Sigmoid colon (tissue), 6 donors: ENCODE measurements at regions not wholly inside any gene's neighbourhood (a gene's known extent, or its start where the extent isn't known, plus 50 kb on each side); places are given as distances from the start of the nearest gene placed in this dataset.

ENCODE experiments used
- DNase-seq: peaks from one replicate; pipeline ENCODE4 v3.0.0-alpha.2; 2019
- H3K27ac ChIP-seq, 4 donors: fragments of 200-600 bp; sonication (generic); one replicate each; pipeline ENCODE4 v1.5.1; 2016 to 2019; ENCODE audit warnings: mild to moderate bottlenecking in 1 of 4
- H3K27me3 ChIP-seq, 3 donors: fragments of 200-600 bp; sonication (generic); one replicate each; pipeline ENCODE4 v1.5.1; 2019; ENCODE audit warnings: mild to moderate bottlenecking in 1 of 3
- H3K36me3 ChIP-seq, 4 donors: fragments of 200-600 bp; sonication (generic); one replicate each; pipeline ENCODE4 v1.5.1; 2016 to 2019
- H3K4me1 ChIP-seq, 4 donors: fragments of 200-600 bp; sonication (generic); one replicate each; pipeline ENCODE4 v1.5.1; 2017 to 2019
- H3K4me3 ChIP-seq, 4 donors: fragments of 200-600 bp; sonication (generic); one replicate each; pipeline ENCODE4 v1.5.1; 2017 to 2019; ENCODE audit warnings: mild to moderate bottlenecking in 2 of 4, moderate library complexity in 1 of 4
- H3K9me3 ChIP-seq, 4 donors: fragments of 200-600 bp in 3 of 4; sonication (generic) in 3 of 4; one replicate each; pipeline versions ENCODE4 v1.5.1 to v1.6.1; 2013 to 2019
- EP300 ChIP-seq, 4 donors: sonication (generic); formaldehyde crosslinking; IDR thresholded peaks; one replicate each; pipeline ENCODE4 v1.6.1; 2017; ENCODE audit warnings: antibody characterized with exemption in 4 of 4
- POLR2A ChIP-seq, 2 donors: fragments of 450-650 bp; IDR thresholded peaks; one replicate each; pipeline ENCODE4 v1.6.1; 2016; ENCODE audit warnings: antibody characterized with exemption in 2 of 2, mild to moderate bottlenecking in 2 of 2, moderate library complexity in 2 of 2
- POLR2AphosphoS5 ChIP-seq, 4 donors: sonication (generic); formaldehyde crosslinking; IDR thresholded peaks; one replicate each; pipeline ENCODE4 v1.6.1; 2017; ENCODE audit warnings: antibody characterized with exemption in 4 of 4
- WGBS, 2 donors: extraction: QIAGEN DNeasy Blood & Tissue Kit; methylation state at CpG; one replicate each; pipeline ENCODE4 v1.1.7; 2013; 5-methylcytosine and 5-hydroxymethylcytosine counted together
- intact Hi-C: fragments of 100-400 bp; cut with DNase I; formaldehyde crosslinking; loops from one replicate; pipeline ENCODE4 v1.15.1; 2023
- TF ChIP-seq, protein P1 (sequence below), 4 experiments: fragments of 450-650 bp in 3 of 4; fragments of 200-600 bp in 1 of 4; IDR thresholded peaks; one replicate each; pipeline ENCODE4 v1.5.1; 2016 to 2019; ENCODE audit warnings: antibody characterized with exemption in 4 of 4, mild to moderate bottlenecking in 3 of 4, moderate library complexity in 2 of 4
- donor health status: healthy with polysubstance abuse.
- donor health status: healthy.

DNA sequence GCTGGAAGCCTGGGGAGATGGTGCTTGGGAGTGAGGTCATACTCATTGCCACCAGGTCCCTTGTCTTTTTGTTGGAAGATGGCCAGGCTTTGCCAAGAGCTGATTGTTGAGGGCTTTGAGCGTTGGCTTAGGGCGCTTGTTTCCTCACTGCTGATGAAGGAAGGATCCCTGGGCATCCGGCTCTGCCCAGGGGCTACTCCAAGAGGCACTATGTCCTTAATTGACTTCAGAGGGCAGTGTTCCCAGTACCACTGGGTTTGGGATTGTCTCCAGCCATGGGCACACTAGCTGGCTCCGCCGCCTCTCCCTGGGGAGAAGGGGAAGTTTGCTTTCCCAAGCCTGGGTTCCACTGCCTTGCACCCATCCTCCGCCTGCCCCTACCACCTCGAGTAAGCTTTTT lies 57.2 kb upstream of the RGMA start:
- H3K4me3 ChIP-seq, result no peak overlapping the region
- H3K27ac ChIP-seq, result no peak overlapping the region
- TF ChIP-seq, protein P1, sequence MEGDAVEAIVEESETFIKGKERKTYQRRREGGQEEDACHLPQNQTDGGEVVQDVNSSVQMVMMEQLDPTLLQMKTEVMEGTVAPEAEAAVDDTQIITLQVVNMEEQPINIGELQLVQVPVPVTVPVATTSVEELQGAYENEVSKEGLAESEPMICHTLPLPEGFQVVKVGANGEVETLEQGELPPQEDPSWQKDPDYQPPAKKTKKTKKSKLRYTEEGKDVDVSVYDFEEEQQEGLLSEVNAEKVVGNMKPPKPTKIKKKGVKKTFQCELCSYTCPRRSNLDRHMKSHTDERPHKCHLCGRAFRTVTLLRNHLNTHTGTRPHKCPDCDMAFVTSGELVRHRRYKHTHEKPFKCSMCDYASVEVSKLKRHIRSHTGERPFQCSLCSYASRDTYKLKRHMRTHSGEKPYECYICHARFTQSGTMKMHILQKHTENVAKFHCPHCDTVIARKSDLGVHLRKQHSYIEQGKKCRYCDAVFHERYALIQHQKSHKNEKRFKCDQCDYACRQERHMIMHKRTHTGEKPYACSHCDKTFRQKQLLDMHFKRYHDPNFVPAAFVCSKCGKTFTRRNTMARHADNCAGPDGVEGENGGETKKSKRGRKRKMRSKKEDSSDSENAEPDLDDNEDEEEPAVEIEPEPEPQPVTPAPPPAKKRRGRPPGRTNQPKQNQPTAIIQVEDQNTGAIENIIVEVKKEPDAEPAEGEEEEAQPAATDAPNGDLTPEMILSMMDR (IDR thresholded peaks at IDR 0.05), result no peak
- TF ChIP-seq POLR2A (IDR thresholded peaks at IDR 0.05), result no peak
- intact Hi-C loops, result loop anchor here (10.0 kb wide), 2 partner anchors 111 to 189 kb away; no protein-coding TSS in a partner anchor
- DNase-seq, result no peak
- peaks cover 0 to 21% (median 18%) of the 10 kb centered on the region in 4 donors for H3K4me1 ChIP-seq
- H3K27me3 ChIP-seq, result no peaks in the 10 kb centered on the region
- no peaks in the 10 kb centered on the region for H3K9me3 ChIP-seq
- no peaks in the 10 kb centered on the region for H3K36me3 ChIP-seq
- WGBS, 2 donors, result 77 to 84% methylated on average over 7 of the region's 7 CpGs

GRCh38 chr15:93144463-93145236 lies 55.6 kb upstream of the RGMA start:
- peak in 2 of 4 donors; percentile 22 to 36 for TF ChIP-seq EP300 (IDR thresholded peaks at IDR 0.05)
- TF ChIP-seq, protein P1 (IDR thresholded peaks at IDR 0.05), result no peak
- TF ChIP-seq POLR2AphosphoS5 (IDR thresholded peaks at IDR 0.05), result peak; percentile 34 to 73 (median 57)
- TF ChIP-seq POLR2A (IDR thresholded peaks at IDR 0.05), result no peak
- peak; percentile 76 for DNase-seq
- no peak overlapping the region for H3K4me3 ChIP-seq
- intact Hi-C loops, result loop anchor here (5.0 to 10.0 kb wide), 3 partner anchors 52 to 190 kb away; no protein-coding TSS in a partner anchor
- H3K4me1 ChIP-seq, result peaks cover 0 to 21% (median 16%) of the 10 kb centered on the region in 4 donors
- H3K27me3 ChIP-seq, result no peaks in the 10 kb centered on the region
- no peaks in the 10 kb centered on the region for H3K36me3 ChIP-seq
- WGBS, 2 donors, result 29 to 58% methylated on average over 10 of the region's 10 CpGs
- no peaks in the 10 kb centered on the region for H3K9me3 ChIP-seq
- H3K27ac ChIP-seq, result peak overlapping the region in 3 of 4 donors; percentile 55 to 62 (median 57)

DNA sequence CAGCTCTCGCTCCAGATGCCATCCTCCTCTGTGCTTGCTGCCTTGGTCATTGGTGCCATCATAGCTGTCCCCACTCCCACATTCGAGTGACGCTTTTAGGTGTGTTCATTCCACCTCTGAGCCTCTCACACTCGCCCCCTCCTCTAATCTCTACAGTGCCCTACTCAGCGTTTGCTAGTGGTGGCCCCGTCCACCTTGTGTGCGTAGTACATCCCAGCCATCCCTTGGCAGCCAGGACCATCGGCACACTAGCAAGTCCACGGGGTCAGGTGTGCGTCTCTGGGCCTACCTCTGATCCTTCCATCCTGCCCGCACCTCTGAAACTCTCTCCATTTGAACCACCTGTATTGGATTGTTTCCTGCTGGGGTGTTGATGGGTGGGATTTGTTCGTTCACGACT lies 54.2 kb upstream of the RGMA start:
- Histone ChIP-seq H3K27me3 (no peaks in the 10 kb centered on the region), H3K36me3 (no peaks in the 10 kb centered on the region), H3K9me3 (no peaks in the 10 kb centered on the region), H3K27ac (no peak overlapping the region), H3K4me1 (peaks cover 0 to 21% (median 16%) of the 10 kb centered on the region in 4 donors), H3K4me3 (no peak overlapping the region)
- WGBS, 2 donors, result 93 to 95% methylated on average over 13 of the region's 13 CpGs
- intact Hi-C loops, result loop anchor here (5.0 to 10.0 kb wide), 3 partner anchors 51 to 192 kb away; no protein-coding TSS in a partner anchor
- no peak for DNase-seq
- TF ChIP-seq EP300 (IDR thresholded peaks at IDR 0.05) (no peak), POLR2A (IDR thresholded peaks at IDR 0.05) (no peak), POLR2AphosphoS5 (IDR thresholded peaks at IDR 0.05) (no peak)
- TF ChIP-seq, protein P1 (IDR thresholded peaks at IDR 0.05), result no peak

- no peaks in the 10 kb centered on the region for H3K27me3 ChIP-seq
- no peak overlapping the region for H3K27ac ChIP-seq
- no peaks in the 10 kb centered on the region for H3K36me3 ChIP-seq
- no peaks in the 10 kb centered on the region for H3K9me3 ChIP-seq
- no peak overlapping the region for H3K4me3 ChIP-seq
- TF ChIP-seq POLR2AphosphoS5 (IDR thresholded peaks at IDR 0.05) (no peak), EP300 (IDR thresholded peaks at IDR 0.05) (no peak), POLR2A (IDR thresholded peaks at IDR 0.05) (no peak)
- TF ChIP-seq, protein P1 (IDR thresholded peaks at IDR 0.05), result no peak
- WGBS, 2 donors, result 58 to 65% methylated on average over 8 of the region's 8 CpGs
- peaks cover 0 to 20% (median 16%) of the 10 kb centered on the region in 4 donors for H3K4me1 ChIP-seq
- intact Hi-C loops, result loop anchor here (5.0 to 10.0 kb wide), 3 partner anchors 49 to 193 kb away; no protein-coding TSS in a partner anchor
- DNase-seq, result no peak
Observed at GRCh38 chr15:93141371-93141794, 52.4 kb upstream of the RGMA start.
